GM18511 (cell line): ENCODE measurements at regions not wholly inside any gene's neighbourhood (a gene's known extent, or its start where the extent isn't known, plus 50 kb on each side); places are given as distances from the start of the nearest gene placed in this dataset.

ENCODE experiments used
- ATAC-seq: cut with Tn5 transposase; IDR thresholded peaks from one replicate; pipeline ENCODE4 v1.9.1; 2021; ENCODE audit warnings: mild to moderate bottlenecking, moderate library complexity; ENCODE audit not compliant: unreplicated experiment

DNA sequence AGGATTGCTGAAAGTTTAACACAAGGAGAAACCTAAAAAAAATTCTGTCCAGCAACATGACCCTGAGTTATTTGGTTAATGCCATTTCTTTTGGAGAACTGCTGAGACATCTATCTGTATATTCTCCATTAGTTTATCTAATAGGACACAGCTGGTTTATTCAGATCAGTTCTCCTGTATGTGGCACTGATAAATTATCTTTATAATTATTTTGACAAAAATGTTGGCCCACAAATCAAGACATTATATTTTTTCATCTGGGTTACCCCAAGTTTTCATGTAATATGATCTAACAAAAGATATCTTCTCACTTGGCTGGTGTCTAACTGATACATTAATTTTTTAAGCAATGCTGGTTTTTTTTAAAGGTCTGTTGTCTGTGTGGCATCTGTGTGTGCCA lies 231.4 kb downstream of the KLF12 start:
- ATAC-seq: no peak

GRCh38 chr13:73902296-73902695 lies 231.9 kb downstream of the KLF12 start:
- no peak for ATAC-seq

DNA sequence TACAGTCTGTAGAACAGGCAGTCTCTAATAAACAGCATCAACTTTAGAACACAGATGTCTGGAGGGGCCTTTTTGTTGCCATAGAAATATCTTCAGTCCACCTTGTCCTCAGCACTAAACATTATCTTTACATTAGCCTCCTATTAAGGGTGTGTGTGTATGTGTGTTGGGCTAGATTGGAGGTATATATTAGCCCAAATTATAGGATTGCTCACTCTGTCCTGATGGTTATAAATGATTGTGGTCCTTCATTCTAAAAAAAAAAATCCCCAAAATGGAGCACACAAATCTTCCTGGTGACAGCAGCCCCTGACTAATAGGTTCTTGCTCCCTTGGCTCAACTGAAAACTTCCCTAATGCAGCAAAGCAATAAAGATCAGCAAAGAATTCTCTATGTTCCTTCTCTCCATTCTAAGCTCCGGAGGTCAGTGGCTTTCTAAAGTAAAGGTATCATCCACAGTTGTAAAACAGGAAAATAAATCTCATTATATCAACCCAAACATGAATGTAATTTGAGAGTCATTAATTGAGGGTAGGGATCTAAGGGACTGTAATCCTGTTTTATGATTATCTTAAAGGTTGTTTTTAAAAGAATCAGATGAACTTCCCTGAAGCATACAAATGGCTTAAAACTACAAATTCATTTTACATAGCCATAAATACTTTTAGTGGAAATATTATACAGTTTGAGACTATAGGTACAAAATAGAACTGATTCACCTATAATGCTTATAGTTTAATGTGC lies 232.7 kb downstream of the KLF12 start:
- no peak for ATAC-seq

GRCh38 chr13:73900591-73900990 lies 233.6 kb downstream of the KLF12 start:
- ATAC-seq: no peak

DNA sequence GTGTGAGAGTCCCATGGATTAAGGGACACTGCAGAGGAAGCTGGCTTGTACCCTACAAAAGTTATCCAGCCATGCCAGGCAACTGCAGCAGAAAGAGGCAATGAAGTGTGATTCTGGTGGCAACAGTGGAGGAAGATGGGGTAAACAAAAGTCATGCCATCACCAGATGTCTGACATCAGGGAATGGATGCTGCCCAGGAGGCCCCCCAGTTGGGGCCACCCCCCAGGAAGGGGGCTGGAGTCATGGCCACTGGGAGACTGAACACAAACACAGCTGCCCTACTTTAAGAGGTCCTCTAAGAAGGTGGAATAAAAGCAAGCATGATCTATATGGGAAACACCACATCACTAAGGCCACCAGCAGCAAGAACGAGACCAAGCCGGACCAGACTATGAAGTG lies 235.3 kb downstream of the KLF12 start:
- ATAC-seq: no peak

DNA sequence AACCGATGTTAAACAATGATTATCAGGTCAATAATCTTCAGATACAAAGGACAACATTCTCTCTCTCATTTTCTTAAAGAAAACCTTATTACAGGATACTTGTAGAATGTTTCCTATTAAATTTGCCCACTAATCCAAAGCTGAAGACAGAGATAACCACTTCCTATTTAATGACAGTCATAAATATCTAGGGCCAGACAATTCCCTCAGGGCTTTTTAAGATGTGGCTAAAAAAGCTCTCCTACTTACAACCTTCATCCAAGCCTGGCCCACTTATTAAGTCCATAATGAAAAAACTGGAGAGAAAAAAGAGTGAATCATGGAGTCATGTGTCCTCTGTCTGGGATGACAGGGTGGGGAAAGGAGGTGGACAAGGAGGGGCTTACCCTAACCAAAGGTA lies 235.9 kb downstream of the KLF12 start:
- no peak for ATAC-seq

GRCh38 chr13:73894995-73895571 lies 239.1 kb downstream of the KLF12 start:
- ATAC-seq: no peak

GRCh38 chr13:73893833-73894232 lies 240.4 kb downstream of the KLF12 start:
- ATAC-seq: no peak

GRCh38 chr13:73891805-73892204 lies 242.4 kb downstream of the KLF12 start:
- ATAC-seq: no peak

GRCh38 chr13:73883162-73883561 lies 251.0 kb downstream of the KLF12 start:
- no peak for ATAC-seq

GRCh38 chr13:73880365-73880764 lies 253.8 kb downstream of the KLF12 start:
- no peak for ATAC-seq

- ATAC-seq: no peak
Observed at GRCh38 chr13:73879346-73880015, 254.7 kb downstream of the KLF12 start.

GRCh38 chr13:73877399-73877798 lies 256.8 kb downstream of the KLF12 start:
- no peak for ATAC-seq

DNA sequence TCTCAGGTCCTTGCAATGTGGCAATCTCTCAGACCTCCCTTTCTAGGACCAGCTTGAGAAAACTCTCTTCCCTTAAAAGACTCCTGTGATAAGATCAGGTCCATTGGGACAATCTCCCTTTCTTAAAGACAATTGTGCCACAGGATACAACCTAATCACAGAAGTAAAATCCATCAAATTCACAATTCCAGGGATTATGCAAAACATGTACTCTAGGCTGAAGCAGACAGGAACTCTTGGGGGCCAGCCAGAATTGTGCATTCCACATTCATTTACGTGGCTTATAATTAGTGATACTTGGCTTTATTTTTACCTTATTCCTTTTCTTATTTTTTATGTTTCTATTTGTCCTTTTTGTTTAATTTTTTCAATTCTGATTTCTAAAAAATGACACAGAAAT lies 257.9 kb downstream of the KLF12 start:
- ATAC-seq: no peak

DNA sequence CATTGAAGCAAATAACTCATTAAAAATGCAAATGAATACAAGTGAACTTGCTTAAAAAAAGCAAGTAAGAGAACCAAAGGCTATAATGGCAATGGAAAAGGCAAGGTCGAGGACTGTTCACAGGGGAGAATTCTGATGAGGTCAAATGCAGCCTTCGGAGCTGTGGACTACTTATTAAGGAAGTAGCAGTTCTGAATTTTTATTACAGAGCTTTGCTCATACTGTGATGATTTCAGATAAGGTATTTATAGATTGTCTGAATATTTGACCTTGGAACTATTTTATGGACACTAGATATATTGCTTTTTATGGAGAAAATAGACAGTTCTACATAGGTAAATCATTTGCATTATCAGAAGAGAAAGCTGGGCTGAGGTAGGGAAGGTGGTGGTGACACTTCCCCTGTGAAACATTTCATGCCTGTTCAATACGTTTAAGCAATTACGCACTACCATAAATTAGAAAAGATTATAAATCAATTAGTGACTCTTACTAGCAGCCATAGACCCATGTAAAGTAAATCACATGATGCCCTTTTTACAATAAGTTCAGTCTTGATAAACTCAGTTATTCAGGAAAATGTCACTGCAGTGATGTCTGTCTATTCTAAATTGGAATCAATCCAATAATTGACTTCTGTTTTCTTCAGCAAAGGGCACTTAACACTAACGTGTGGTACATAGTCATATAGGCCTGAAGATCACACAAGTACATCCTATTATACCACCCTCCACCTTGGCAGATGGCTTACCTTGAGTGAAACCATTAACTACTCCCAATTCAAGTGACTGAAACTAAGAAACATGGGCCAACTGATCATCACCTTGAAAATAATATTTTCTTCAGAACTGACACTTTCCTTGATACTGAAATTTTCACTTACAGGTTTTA lies 260.0 kb downstream of the KLF12 start:
- peak; percentile 74 for ATAC-seq

- ATAC-seq: no peak
Observed at GRCh38 chr13:73872397-73872796, 261.8 kb downstream of the KLF12 start.

DNA sequence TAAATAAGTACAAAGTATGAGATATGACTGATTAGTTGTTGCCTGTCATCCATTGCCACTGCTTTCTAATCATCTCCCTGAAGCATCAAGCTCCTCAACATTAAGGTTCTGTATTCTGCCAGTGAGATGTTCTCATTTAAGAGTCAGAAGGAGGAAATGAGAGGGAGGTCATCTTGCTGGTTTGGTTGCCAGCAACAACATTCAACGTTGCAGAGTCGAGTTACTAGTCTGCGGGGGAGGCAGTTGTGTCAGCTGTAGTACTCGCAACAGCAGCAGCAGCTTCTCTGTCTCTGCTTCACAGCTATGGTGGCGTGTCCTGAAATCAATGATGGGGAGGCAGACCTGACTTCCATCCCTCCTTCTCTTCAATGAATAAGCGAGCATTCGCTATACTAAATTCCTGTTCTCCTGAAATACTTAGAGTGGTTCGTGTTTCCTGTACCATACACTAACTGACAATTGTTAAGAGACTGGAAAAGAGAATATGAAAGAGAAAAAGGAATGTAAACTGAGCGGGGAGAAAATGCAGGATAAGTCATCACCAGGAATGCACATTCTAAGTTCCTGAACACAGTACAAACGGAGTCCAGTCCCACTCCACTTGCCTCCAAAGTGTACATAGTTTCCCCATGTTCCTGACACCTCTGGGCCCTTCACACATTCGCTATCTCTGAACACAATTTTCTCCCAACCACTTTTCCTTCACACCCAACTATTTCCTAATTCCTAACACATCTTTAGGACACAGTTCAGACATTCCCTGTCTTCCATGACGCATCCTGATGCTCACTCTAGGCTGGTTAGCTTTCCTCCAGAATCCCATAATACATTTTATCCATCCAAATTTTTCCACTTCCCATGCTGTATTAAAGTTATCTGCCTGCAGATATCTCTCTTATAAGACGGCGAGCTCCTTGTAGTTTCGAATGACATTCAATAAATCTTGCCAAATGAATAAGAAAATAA lies 263.0 kb downstream of the KLF12 start:
- no peak for ATAC-seq

- no peak for ATAC-seq
Observed at GRCh38 chr13:73870036-73870741, 264.0 kb downstream of the KLF12 start.

DNA sequence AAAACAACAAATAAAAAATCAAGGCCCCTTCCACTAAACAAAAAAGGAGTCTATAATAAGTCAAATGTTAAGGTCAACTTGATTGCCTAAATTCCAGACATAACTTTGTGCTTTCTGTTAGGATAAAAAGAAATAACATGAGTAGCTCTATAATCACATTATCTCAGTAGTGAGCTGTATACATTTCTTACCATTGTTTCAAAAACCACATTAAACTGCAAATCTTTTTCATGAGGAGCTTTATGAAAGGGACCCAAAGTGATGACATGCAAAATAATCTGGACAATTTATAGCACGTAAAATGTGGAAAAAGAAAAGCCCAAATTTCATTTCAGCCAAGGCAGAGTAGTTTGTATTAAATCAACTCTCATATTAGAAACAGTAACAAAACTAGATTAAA lies 269.2 kb downstream of the KLF12 start:
- ATAC-seq: no peak

DNA sequence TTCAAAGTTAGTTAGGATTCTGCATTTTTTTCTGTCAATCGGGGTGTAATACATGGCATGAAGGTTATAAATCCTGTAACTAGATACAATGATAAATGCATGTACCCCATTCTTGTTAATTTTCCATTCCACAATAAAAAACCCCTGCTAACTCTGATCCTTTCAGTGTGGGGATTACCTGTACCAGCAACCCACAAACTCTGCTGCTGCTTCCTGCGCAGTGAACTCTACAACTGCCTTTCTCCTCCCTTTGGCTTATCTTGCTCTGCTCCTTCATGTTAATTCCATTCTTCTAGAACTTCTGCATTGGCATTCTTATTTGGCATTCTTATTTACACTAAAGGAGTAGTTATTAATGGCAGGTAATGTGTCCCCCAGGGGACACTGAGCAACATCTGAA lies 273.1 kb downstream of the KLF12 start:
- ATAC-seq: no peak
